ENCODE measurements at regions not wholly inside any gene's neighbourhood (a gene's known extent, or its start where the extent isn't known, plus 50 kb on each side); places are given as distances from the start of the nearest gene placed in this dataset.

GRCh38 chrY:8305021-8305420 lies 1032.2 kb upstream of the TSPY4 start:
- no peak for TF ChIP-seq CTCF (CRISPR knock-in tag; IDR thresholded peaks at IDR 0.05)
- TF ChIP-seq RFX5 (IDR thresholded peaks at IDR 0.05; ENCODE audit: low read depth, low read length), result no peak

All from HepG2 (cell line).